Fibroblast of lung (primary cell): ENCODE measurements at regions not wholly inside any gene's neighbourhood (a gene's known extent, or its start where the extent isn't known, plus 50 kb on each side); places are given as distances from the start of the nearest gene placed in this dataset.

Source experiments
- DNase-seq, 2 donors: peaks; one replicate each; pipeline versions ENCODE4 v3.0.0 to v3.0.0-alpha.2; 2010; ENCODE audit warnings: low read depth in 2 of 2
- H2AFZ ChIP-seq: 2 replicates; pipeline ENCODE4 v1.5.1; 2012; ENCODE audit warnings: low read length, control low read depth, inconsistent platforms
- H3K27ac ChIP-seq: 2 replicates; pipeline ENCODE4 v1.5.1; 2011; ENCODE audit warnings: low read length, control low read depth; ENCODE audit not compliant: insufficient read depth
- H3K27me3 ChIP-seq: 2 replicates; pipeline ENCODE4 v1.5.1; 2011; ENCODE audit warnings: mild to moderate bottlenecking, low read length; ENCODE audit not compliant: control insufficient read depth, insufficient read depth
- H3K36me3 ChIP-seq: 2 replicates; pipeline ENCODE4 v1.5.1; 2011; ENCODE audit warnings: low read length; ENCODE audit not compliant: control insufficient read depth, insufficient read depth
- H3K4me1 ChIP-seq: 2 replicates; pipeline ENCODE4 v1.5.1; 2011; ENCODE audit warnings: low read length; ENCODE audit not compliant: control insufficient read depth, insufficient read depth; ENCODE audit errors: extremely low read depth
- H3K4me2 ChIP-seq: 2 replicates; pipeline ENCODE4 v1.5.1; 2011; ENCODE audit warnings: low read length, control low read depth; ENCODE audit not compliant: insufficient read depth; ENCODE audit errors: extremely low read depth
- H3K4me3 ChIP-seq, 4 experiments: fragments of 200-600 bp in 1 of 4; sonication (generic) in 1 of 4; replicated peaks in 1 of 4; 2 replicates each; pipeline ENCODE4 v1.5.1; 2011 to 2016; ENCODE audit warnings: low read length in 4 of 4, low read depth in 3 of 4, mild to moderate bottlenecking in 3 of 4, control low read depth in 2 of 4, inconsistent platforms in 1 of 4, mixed read lengths in 1 of 4; ENCODE audit not compliant: insufficient read depth in 1 of 4; ENCODE audit errors: control extremely low read depth in 1 of 4
- H3K79me2 ChIP-seq: 2 replicates; pipeline ENCODE4 v1.5.1; 2012; ENCODE audit warnings: mild to moderate bottlenecking, low read length, inconsistent platforms; ENCODE audit not compliant: control insufficient read depth, insufficient read depth
- H3K9ac ChIP-seq: 2 replicates; pipeline ENCODE4 v1.5.1; 2011; ENCODE audit warnings: mild to moderate bottlenecking, low read length, control low read depth; ENCODE audit not compliant: insufficient read depth
- H3K9me3 ChIP-seq: 2 replicates; pipeline ENCODE4 v1.5.1; 2012; ENCODE audit warnings: low read depth, low read length; ENCODE audit not compliant: control insufficient read depth, insufficient read depth
- H4K20me1 ChIP-seq: 2 replicates; pipeline ENCODE4 v1.5.1; 2011; ENCODE audit warnings: low read length; ENCODE audit not compliant: control insufficient read depth, insufficient read depth; ENCODE audit errors: extremely low read depth
- EZH2 ChIP-seq: IDR thresholded peaks from 2 replicates; pipeline ENCODE4 v1.5.1; 2012; ENCODE audit warnings: low read length, control low read depth, mild to moderate bottlenecking; ENCODE audit errors: missing control alignments
- TF ChIP-seq, protein P1 (sequence below), 2 donors: IDR thresholded peaks in 1 of 2; conservative IDR thresholded peaks in 1 of 2; 1 replicate in 1 of 2; 2 replicates in 1 of 2; pipeline ENCODE4 v1.5.1; 2011 to 2012; ENCODE audit warnings: low read length in 2 of 2, control low read depth in 1 of 2, inconsistent platforms in 1 of 2, low read depth in 1 of 2, mild to moderate bottlenecking in 1 of 2

DNA sequence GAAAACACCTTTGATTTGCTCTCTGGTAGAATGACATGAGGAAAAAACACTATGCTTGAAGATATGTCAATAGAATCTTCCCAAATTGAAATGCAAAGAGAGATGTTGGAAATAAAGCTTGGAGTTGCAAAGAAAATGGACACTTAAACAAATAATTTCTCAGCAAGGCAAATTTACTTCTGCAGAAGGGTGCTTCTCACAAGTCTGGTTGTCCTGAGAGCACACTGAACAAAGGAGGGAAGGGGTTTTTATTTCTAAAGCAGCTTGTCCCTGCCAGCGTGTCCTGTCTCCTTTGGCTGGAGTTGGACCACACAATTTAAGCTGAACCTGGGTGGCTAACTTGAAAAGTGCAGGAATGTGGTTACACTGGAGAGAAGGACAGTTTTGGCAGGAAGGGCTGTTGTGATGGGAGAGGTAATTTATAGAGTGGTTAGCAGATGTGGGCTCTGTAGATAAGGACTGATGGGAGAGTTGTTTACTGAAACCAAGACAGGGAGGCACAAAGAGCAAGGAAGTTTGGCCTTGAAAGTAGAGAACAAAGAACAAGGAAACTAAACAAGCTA lies 454.6 kb upstream of the EYS start:
- no peak for DNase-seq
- TF ChIP-seq, protein P1, sequence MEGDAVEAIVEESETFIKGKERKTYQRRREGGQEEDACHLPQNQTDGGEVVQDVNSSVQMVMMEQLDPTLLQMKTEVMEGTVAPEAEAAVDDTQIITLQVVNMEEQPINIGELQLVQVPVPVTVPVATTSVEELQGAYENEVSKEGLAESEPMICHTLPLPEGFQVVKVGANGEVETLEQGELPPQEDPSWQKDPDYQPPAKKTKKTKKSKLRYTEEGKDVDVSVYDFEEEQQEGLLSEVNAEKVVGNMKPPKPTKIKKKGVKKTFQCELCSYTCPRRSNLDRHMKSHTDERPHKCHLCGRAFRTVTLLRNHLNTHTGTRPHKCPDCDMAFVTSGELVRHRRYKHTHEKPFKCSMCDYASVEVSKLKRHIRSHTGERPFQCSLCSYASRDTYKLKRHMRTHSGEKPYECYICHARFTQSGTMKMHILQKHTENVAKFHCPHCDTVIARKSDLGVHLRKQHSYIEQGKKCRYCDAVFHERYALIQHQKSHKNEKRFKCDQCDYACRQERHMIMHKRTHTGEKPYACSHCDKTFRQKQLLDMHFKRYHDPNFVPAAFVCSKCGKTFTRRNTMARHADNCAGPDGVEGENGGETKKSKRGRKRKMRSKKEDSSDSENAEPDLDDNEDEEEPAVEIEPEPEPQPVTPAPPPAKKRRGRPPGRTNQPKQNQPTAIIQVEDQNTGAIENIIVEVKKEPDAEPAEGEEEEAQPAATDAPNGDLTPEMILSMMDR (conservative IDR thresholded peaks at IDR 0.05 in 1 of 2, IDR thresholded peaks at IDR 0.05 in 1 of 2; ENCODE audit: low read depth in 1 of 2, low read length in 2 of 2) = no peak
- no peak for TF ChIP-seq EZH2
- no peaks in the 10 kb centered on the region for H3K27me3 ChIP-seq
- H3K4me2 ChIP-seq = no peak overlapping the region
- no peak overlapping the region for H2AFZ ChIP-seq
- H3K36me3 ChIP-seq = no peaks in the 10 kb centered on the region
- no peaks in the 10 kb centered on the region for H3K4me1 ChIP-seq
- H3K9me3 ChIP-seq = no peaks in the 10 kb centered on the region
- H3K79me2 ChIP-seq = no peaks in the 10 kb centered on the region
- H3K4me3 ChIP-seq = no peak overlapping the region
- H4K20me1 ChIP-seq = no peaks in the 10 kb centered on the region
- H3K9ac ChIP-seq = no peak overlapping the region
- no peak overlapping the region for H3K27ac ChIP-seq

- no peaks in the 10 kb centered on the region for H4K20me1 ChIP-seq
- H3K9ac ChIP-seq = no peak overlapping the region
- no peaks in the 10 kb centered on the region for H3K79me2 ChIP-seq
- H3K4me2 ChIP-seq = no peak overlapping the region
- H3K4me1 ChIP-seq = no peaks in the 10 kb centered on the region
- no peak for DNase-seq
- no peak overlapping the region for H3K4me3 ChIP-seq
- no peaks in the 10 kb centered on the region for H3K36me3 ChIP-seq
- H3K9me3 ChIP-seq = no peaks in the 10 kb centered on the region
- TF ChIP-seq EZH2 = no peak
- TF ChIP-seq, protein P1 (conservative IDR thresholded peaks at IDR 0.05 in 1 of 2, IDR thresholded peaks at IDR 0.05 in 1 of 2; ENCODE audit: low read depth in 1 of 2, low read length in 2 of 2) = no peak
- H2AFZ ChIP-seq = no peak overlapping the region
- H3K27ac ChIP-seq = no peak overlapping the region
- no peaks in the 10 kb centered on the region for H3K27me3 ChIP-seq
Observed at GRCh38 chr6:66159937-66160336, 452.9 kb upstream of the EYS start.

GRCh38 chr6:66153247-66153646 lies 446.2 kb upstream of the EYS start:
- no peak for TF ChIP-seq EZH2
- TF ChIP-seq, protein P1 (conservative IDR thresholded peaks at IDR 0.05 in 1 of 2, IDR thresholded peaks at IDR 0.05 in 1 of 2; ENCODE audit: low read depth in 1 of 2, low read length in 2 of 2) = no peak
- DNase-seq = no peak
- Histone ChIP-seq H3K79me2 (no peaks in the 10 kb centered on the region), H3K4me3 (no peak overlapping the region), H3K9ac (no peak overlapping the region), H3K4me2 (no peak overlapping the region), H4K20me1 (no peaks in the 10 kb centered on the region), H3K27me3 (no peaks in the 10 kb centered on the region), H3K4me1 (no peaks in the 10 kb centered on the region), H3K9me3 (no peaks in the 10 kb centered on the region), H3K36me3 (no peaks in the 10 kb centered on the region), H2AFZ (no peak overlapping the region), H3K27ac (no peak overlapping the region)
